A204.1 (cell line): ENCODE measurements at regions not wholly inside any gene's neighbourhood (a gene's known extent, or its start where the extent isn't known, plus 50 kb on each side); places are given as distances from the start of the nearest gene placed in this dataset.

ENCODE experiments used
- FAIRE-seq: peaks from 2 replicates; lab custom pipeline; 2012; peaks lifted over from hg19 to GRCh38; lab: Jason Lieb, UNC

GRCh38 chr6:90955246-90955645 is 368.4 kb upstream of the MAP3K7 start:
- FAIRE-seq: no peak

GRCh38 chr6:90953405-90954161 is 366.7 kb upstream of the MAP3K7 start:
- no peak for FAIRE-seq

DNA sequence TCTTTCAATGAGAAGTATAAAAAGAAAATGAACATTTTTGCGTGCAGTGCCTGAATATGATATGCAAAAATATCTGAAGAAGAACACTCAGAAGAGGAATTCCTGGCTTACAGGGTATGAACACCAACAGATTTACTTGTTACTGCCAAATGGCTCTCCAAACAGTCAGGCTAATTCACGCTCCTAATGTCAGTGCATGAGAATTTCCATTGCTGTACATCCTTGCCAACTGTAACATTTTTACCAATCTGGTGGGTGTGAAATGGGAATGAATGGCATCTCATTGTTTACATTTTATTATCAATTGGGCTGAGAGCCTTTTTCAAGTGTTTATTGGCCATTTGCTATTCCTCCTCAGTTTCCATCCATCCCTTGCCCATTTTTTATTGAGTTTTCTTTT is 365.3 kb upstream of the MAP3K7 start:
- no peak for FAIRE-seq

GRCh38 chr6:90948540-90948939 is 361.7 kb upstream of the MAP3K7 start:
- FAIRE-seq: no peak

GRCh38 chr6:90947184-90948064 is 360.6 kb upstream of the MAP3K7 start:
- no peak for FAIRE-seq

- no peak for FAIRE-seq
These were observed 355.0 kb upstream of the MAP3K7 start for GRCh38 chr6:90941885-90942284.

DNA sequence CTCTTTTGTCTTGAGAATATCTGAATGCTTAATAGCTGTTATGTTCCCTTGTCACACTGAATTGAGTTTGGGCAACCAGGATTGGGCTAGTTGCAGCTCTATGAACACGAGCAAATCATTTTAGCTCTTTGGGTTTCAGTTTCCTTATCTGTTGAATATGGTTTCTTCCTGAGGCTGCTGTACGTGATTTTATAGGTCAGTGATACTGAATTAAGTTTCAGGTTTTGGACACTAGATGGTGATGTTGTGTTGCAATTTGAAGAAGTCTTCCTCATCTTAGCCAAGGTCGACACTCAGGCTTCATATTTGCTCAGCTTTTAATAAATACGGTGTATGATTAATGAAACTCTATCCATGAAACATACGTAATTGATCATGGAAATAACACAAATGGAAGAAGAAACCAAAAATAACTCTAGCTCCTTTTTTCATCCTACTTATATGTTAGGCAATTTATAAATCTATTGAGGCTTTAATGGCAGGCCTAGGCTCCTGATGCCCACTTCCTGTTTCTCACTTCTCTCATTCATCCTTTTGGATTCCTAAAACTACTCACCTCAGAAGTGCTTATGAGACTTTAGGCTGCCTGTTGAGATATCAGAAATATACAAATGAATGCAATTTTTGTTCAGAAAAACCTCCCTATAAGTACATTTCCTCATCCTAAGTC is 354.1 kb upstream of the MAP3K7 start:
- FAIRE-seq: peak; percentile 99

DNA sequence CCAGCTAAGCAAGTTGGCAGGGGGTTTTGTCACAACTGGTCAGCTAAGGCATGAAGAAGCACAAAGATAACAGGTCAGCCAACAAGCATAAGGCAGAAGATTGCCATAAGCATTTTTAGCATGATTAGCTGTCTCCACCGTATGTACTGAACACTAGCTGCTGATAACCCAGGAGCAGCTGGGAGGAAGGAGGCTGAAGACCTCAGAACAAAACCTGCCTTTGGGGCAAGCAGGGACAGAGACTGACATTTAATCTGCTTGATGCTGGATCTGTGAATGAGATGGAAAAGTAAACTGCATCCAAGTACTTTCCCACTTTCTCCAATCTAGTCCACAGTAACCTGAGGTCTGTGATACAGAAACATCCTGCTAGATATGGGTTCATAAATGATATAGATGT is 353.0 kb upstream of the MAP3K7 start:
- FAIRE-seq: no peak

GRCh38 chr6:90938122-90938521 is 351.2 kb upstream of the MAP3K7 start:
- FAIRE-seq: no peak

- FAIRE-seq: no peak
These were observed 349.4 kb upstream of the MAP3K7 start for GRCh38 chr6:90936286-90936685.

DNA sequence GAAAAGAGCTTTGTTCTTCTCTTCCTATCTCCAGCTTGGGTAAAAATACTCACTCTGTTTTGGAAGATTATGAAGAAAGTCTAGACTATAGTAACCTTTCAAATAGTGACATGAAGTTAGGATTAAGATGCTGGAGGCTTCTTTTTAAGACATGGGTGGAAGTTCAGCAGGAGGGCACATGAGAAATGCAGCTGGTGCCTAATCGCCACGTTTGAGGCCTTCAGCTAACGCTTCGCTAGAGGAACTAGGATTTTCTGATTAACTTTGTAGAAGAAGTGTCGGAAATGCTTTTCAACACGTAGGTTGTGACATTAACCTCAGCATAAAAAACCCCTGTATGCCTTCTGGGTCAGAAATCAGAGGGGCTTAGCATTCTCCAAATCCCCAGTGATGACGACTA is 348.1 kb upstream of the MAP3K7 start:
- FAIRE-seq: no peak

DNA sequence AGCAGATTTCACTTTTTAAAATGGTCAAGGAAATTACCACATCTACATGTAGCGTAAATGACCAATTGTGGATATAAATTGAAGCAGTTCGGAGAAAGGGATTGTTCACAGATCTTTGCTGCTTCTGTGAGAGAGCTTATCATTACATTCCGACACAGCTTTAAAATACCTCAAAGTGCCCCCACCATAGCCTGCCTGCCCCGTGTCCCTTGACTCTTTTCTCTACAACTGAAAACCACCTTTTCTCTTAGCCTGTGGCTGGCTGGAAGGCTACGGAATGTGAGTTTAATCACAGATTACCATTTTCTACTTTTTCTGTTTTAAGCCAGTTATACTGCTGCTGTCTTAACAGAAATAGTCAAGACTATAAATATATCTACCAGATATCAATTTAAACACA is 347.2 kb upstream of the MAP3K7 start:
- FAIRE-seq: no peak

DNA sequence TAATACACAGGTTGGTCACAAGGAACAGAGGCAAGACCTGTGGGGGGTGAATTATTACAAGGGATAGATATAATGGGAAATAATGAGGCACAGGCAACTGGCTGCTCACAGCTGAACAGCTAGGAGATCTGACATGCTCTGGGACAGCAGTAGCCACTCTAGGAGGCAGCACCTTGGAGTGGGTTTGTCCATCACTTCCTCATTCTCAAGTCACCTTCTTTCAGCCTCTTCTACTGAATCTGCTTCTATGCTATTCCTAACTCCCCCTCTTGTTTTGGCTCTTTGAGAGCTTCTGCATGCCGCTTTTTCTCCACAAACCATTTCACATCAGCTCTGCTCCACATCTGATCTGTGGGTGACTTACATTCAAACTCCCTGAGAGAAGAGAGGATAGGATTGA is 345.5 kb upstream of the MAP3K7 start:
- FAIRE-seq: no peak

GRCh38 chr6:90928051-90928450 is 341.2 kb upstream of the MAP3K7 start:
- no peak for FAIRE-seq

GRCh38 chr6:90925726-90926125 is 338.9 kb upstream of the MAP3K7 start:
- FAIRE-seq: no peak

- FAIRE-seq: no peak
These were observed 335.5 kb upstream of the MAP3K7 start for GRCh38 chr6:90922325-90922724.

- no peak for FAIRE-seq
These were observed 331.5 kb upstream of the MAP3K7 start for GRCh38 chr6:90918361-90918760.

DNA sequence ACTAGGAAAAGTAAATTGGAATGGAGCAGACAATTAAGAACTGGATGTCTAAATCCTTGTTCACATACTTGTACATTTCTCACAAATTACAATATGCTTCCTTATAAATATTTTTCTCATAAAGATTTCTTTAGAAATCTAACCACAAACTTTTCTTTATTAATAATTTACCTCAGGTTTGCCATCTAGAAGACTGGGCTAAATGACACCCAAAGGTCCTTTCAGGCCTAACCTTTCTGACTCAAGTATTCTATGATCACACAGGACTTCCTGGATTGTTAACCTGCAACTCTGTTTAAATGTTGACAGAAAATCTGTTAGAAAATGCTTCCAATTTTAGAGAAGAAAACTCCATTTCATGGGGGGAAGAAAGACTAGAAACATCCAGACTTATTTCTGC is 330.5 kb upstream of the MAP3K7 start:
- no peak for FAIRE-seq

DNA sequence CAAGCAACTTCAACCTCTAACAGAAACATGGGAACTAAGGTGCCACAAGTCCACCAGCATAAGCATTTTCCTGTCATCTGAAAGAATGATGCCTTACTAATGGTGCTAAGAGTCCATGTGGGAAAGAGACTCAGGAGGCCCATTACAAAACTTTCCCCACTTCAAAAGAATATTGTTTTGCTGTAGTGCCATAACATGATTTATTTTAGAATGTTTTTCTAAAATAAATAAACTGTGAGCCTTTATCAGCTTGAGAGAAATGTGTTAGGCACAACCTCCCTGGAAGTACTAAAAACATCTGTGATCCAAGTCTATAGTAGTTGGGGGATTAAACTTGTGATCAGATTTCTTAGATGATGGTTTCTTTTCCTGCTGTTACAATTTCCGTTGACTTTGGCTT is 330.1 kb upstream of the MAP3K7 start:
- no peak for FAIRE-seq

GRCh38 chr6:90915224-90915915 is 328.5 kb upstream of the MAP3K7 start:
- FAIRE-seq: no peak

DNA sequence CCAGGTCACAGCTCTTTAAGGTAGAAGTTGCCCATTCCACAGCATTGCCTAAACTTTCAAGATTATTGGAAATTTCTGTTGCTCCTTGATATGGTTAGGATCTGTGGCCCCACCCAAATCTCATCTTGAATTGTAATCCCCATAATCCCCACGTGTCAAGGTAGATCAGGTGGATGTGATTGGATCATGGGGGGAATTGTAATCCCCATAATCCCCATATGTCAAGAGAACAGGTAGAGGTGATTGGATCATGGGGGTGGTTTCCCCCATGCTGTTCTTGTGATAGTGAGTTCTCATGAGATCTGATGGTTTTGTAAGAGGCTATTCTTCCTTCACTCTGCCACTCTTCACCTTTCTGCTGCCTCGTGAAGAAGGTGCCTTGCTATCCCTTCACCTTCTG is 327.4 kb upstream of the MAP3K7 start:
- no peak for FAIRE-seq

- no peak for FAIRE-seq
These were observed 326.5 kb upstream of the MAP3K7 start for GRCh38 chr6:90913266-90913960.
